Astrocyte (in vitro differentiated cells and primary cell): ENCODE measurements at regions not wholly inside any gene's neighbourhood (a gene's known extent, or its start where the extent isn't known, plus 50 kb on each side); places are given as distances from the start of the nearest gene placed in this dataset.

Experiments used
- CTCF ChIP-seq: IDR thresholded peaks from 2 replicates; pipeline ENCODE4 v1.5.1; 2011; ENCODE audit warnings: low read depth, mild to moderate bottlenecking, inconsistent platforms, low read length, moderate library complexity; ENCODE audit not compliant: insufficient read depth
- EZH2 ChIP-seq: IDR thresholded peaks from 2 replicates; pipeline ENCODE4 v1.6.1; 2012; ENCODE audit warnings: mild to moderate bottlenecking, low read length, inconsistent platforms; ENCODE audit not compliant: insufficient read depth

GRCh38 chr1:218787826-218788225 lies 385.9 kb upstream of the LYPLAL1 start:
- TF ChIP-seq CTCF = no peak
- TF ChIP-seq EZH2 = no peak
